HG03045 (cell line): ENCODE measurements at regions not wholly inside any gene's neighbourhood (a gene's known extent, or its start where the extent isn't known, plus 50 kb on each side); places are given as distances from the start of the nearest gene placed in this dataset.
"Not testable (repeated sequence)": the region's sequence is repeated elsewhere in the genome, so short reads cannot be mapped to it uniquely, and the experiment has no call there.

ENCODE experiments used
- ATAC-seq: cut with Tn5 transposase; IDR thresholded peaks from one replicate; pipeline ENCODE4 v1.9.1; 2021; ENCODE audit warnings: mild to moderate bottlenecking, moderate library complexity; ENCODE audit not compliant: unreplicated experiment

DNA sequence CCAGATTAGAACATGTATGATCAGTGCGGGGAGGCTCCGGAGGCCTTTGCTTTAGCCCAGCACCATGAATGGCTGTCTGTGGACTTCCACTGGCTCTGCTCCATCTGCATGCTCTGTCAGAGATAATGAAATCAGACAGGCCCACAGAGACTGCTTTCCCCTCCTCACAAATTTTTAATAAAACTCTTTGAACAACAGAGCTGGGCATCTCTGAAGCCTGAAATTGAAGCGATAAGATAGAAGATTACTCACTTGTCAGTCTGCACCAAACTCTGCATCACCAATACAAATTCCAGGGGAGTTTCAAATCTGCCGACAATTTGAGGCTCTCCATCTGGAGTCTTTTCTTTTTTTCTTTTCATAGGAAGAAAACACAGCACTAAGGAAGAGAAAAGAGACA is 110.0 kb downstream of the DYRK2 start:
- no peak for ATAC-seq

- no peak for ATAC-seq
Observed at GRCh38 chr12:67759829-67760228, 111.3 kb downstream of the DYRK2 start.

DNA sequence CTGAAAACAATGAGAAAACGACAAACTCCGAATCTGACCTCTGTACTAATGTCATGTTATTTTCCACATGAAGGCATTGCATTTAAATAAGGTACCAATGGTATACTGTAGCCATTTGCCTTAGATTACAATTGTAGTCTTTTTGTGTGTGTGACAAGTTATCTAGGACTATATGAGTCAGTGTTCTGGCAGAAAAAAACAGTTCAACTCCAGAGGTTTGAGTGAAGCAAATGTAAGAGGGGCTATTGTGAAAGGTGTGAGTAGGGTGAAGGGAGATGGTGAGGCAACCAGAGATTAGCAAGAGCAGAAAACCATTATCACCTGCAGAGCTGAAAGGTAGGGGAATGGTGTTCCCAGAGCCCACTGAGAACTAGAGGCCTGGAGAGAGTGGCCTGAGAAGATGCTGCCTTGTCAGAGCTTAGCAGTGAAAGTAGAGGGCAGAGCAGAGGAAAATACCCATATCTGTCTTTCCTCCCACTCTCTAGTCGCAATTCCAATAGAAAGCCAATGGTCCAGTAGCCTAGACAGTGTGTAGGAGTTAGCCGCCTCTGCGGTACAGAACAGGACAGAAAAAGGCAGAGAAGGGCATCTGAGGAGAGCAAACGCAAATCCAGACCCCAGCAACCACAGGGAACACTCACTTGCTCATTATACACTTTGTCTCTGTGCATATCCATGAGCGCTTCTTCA is 112.2 kb downstream of the DYRK2 start:
- no peak for ATAC-seq

GRCh38 chr12:67761566-67761965 is 113.0 kb downstream of the DYRK2 start:
- no peak for ATAC-seq

GRCh38 chr12:67764055-67764454 is 115.5 kb downstream of the DYRK2 start:
- no peak for ATAC-seq

DNA sequence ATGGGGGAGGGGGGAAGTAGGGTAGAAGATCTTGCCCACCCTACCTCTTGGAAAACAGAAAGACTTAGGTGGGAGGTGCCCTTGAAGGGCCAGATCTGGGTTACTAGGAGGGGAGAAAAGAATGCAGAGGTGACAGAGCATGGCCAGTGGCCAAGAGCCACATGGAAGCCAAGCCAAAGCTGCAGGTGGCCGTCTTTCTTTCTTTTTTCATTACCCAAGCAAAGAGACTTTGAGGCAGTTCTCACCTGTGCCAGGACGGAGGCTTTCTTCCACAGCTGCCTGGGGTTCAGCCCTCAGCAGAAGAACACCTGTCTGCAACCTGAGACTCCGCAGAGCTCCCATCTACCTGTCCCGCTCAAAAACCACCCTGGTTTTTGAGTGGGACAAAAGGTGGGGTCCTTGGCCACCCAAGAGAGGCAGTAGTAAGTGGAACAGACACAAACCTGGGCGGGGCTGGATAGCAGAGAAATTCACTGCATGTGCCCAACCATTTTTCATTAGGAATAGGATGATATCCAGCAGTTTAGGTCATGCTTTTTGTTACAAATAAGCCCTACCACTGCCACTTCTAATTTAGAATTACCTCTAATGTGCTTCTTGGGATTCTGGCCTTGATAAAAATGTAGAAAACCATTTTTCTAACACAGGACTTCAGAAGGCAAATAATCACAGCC is 116.5 kb downstream of the DYRK2 start:
- ATAC-seq, result no peak

DNA sequence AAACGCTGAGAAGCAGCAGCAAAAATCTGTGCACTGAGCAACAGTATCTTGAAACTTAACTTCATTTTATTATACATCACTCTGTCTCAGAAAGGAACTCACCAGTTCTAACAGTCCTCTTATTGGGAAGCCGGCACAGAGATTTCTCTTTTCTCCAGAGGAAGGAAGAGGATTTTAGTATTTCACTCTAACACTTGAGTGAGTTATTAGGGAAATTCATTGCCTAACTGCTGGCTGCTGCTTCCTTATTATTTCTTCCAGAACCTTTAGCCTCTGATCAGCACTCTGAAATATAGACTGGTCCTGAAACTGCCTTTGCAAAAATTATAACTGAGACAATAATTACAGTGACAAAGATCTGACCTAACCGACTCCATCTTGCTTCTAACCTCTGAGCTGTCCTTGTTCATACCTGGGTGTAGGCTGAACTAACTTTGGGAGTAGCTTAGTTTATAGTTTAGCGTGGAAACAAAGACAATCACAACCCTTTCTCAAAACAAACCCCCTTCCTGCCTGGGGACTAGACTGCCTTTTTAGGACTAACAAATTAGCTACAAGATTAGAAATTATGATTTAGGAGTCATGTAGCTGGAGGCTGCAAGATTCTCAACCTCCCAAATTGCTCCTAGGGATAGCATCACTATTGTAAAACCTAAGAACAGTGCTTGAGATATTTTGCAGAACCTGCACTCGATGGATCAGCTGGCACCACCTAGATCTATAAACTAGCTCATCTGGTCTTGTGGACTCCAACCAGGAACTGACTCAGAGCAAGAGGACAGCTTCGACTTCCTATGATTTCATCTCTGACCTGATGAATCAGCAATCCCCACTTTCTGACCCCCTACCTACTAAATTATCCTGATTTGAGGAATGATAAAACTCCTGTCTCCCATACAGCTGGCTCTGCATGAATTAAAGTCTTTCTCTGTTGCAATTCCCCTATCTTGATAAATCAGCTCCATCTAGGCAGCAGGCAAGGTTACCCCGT is 117.5 kb downstream of the DYRK2 start:
- ATAC-seq, result no peak

DNA sequence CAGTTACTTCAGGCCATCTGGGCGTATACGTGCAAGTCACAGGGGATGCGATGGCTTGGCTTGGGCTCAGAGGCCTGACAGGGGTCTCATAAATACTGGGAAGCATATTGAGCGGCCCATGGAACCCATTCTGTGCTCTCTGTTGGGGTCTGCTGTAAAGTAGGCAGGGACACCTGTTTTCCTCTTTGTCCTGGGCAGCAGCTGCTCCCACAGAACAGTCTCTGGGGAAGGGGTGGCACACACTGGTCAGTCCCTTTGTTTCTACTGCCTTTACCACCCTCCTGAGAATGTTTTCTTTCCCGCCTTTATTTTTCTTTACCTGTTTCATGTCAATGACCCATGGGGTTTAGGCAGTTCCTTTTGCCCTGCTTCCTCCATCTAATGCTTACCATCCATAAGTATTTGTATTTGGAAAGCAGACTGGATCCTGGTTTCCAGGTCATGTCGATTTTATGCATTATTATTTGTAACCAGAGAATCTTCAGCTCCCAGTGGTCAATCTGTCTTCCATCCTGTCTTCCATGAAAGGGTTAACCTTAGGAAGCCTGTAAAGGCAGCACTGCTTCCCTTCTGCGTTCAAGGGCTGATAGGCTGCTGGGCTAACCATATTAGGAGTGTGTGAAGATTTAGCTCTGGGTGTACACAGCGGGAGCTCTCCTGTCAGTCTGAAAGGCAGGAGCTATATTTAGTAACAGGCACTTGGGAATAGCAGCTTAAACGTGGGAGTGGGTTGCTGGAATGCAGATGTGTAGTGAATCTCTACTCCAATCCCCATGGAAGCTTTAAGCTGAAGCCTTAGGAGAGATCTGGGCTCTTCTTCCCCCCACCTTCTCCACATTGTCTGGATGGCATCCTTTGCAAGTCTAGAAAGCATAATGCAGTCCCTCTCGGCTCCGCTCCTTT is 124.0 kb downstream of the DYRK2 start:
- no peak for ATAC-seq

GRCh38 chr12:67773896-67774295 is 125.4 kb downstream of the DYRK2 start:
- ATAC-seq, result no peak

GRCh38 chr12:67774983-67775587 is 126.5 kb downstream of the DYRK2 start:
- no peak for ATAC-seq

DNA sequence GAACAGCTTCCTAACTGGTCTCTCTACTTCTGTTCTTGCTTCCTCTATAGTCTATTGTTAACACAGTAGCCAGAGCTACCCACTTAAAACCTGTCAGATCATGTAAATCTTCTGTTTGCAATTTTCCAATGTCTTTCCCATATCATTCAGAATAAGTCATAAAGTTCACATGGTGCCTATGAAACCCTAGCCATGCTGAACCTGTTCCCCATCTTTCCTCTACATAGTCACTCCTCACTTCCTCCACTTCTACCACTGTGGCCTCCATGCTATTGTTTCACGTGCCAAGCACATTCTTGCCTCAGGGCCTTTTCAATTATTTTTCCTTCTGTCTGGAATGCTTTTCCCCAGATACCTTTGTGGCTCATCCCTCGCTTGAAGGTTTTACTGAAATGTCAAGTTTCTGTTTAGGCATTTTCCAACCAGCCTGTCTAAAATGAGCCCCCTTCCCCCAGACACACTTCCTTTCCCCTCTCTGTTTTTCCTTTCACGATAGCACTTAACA is 132.1 kb downstream of the DYRK2 start:
- ATAC-seq, result no peak

DNA sequence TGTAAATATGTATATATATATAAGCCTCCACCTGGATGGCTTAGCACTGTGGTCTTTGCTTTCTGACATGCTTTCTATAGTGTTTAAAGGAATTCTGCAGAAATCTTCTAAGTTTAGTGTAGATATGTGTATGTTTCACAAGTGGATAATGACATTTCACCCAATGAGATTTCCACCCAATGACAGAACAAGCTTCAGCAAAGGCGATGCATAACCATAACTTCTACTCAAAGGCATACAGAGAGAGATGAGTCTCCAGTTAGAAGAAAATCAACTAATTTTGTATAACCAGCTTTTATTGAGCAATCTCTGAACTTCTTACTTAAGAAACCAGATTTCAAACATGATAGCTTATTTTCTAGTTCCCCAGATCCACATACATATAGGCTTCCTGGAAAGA is 134.0 kb downstream of the DYRK2 start:
- ATAC-seq, result no peak

DNA sequence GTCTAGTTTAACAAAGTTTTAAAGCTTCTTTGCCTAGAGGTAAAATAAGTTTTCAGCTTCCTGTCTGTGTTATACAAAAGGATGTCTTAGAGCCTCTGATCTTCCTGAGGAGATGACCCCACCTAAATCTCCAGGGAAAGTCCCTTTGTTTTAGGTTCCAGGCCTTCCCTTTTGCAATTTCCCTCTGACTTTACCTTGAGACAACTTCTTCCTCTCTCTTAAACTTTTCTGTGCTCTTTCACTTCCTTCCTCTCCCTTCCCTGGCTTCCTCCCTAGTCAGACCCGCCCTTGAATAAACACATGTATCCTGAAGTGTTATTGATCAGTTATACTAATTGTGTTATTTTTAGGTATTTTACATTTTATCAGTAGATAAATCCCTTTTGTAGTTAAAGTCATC is 134.8 kb downstream of the DYRK2 start:
- ATAC-seq, result no peak

DNA sequence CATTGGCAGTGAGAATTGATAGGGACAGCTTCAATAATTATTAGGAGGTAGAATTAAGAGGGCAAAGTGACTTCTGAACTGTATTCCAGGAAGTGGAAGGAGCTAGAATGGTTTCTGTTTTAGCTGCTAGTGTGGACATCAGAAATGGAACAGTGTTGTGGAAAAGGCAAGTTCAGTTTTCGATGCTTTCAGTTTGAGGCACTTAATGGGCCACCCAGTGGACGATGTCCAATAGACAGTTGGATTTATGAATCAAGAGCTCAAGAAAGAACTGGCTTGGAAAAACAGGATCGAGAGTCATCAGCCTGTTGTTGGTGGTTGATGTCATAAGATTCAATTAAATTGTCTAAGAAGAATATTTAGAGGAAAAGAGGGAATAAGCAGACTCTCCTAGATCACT is 136.3 kb downstream of the DYRK2 start:
- no peak for ATAC-seq

DNA sequence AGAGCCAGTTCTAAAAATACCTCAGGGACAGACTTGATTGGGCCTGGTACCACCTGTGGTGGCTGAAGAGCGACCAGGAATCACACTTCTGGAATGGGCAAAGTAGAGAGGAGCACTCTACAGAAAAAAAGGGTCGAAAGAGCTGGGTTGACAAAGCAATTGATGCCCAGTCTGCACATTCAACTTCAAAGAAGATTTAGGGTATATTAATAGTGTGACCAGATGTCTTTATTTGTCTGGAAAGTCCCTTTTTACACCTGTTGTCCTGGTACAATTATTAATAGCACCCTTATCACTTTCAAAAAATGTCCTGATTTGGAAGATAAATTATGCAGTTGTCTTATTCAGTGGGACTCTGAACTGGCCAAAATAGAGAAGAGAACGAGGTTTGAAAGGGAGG is 137.5 kb downstream of the DYRK2 start:
- no peak for ATAC-seq

DNA sequence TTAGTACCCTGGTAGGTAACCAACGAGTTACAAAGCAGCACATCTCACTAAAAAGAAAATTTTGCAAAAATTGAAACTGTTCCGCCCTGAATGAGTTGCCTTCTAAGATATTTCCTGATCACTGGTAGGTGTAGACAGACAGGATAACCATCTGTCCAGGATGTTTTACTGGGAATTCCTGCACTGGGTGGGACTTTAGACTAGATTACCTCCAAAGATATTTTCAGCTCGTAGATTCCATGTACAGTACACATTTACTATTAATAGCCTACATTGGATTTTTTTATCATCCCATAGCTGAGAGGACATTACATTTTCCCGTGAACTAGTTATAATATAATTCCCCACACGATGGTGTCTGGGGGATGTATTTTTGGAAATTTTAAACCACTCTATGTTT is 139.6 kb downstream of the DYRK2 start:
- no peak for ATAC-seq

DNA sequence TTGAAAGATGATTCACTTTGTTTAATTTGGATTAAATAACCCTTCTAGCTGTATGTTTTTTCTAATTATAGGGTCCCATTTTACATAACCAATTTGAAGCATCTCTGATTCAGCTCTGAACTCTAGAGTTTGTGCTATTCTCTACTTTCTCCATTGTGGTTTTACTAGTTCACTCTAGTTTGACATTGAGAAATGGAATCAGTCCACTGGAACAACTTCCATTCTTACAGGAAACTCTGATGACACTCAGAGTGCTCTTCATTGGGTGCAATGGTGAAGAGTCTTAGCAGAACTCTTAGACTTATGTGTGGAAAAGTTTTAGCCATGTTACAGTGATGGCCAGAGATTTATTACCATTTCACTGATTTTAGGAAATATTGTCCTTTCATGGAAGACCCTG is 140.7 kb downstream of the DYRK2 start:
- ATAC-seq, result no peak

- no peak for ATAC-seq
Observed at GRCh38 chr12:67790660-67791059, 142.1 kb downstream of the DYRK2 start.

- not testable (repeated sequence) for ATAC-seq
Observed at GRCh38 chr12:67791362-67791761, 142.8 kb downstream of the DYRK2 start.

DNA sequence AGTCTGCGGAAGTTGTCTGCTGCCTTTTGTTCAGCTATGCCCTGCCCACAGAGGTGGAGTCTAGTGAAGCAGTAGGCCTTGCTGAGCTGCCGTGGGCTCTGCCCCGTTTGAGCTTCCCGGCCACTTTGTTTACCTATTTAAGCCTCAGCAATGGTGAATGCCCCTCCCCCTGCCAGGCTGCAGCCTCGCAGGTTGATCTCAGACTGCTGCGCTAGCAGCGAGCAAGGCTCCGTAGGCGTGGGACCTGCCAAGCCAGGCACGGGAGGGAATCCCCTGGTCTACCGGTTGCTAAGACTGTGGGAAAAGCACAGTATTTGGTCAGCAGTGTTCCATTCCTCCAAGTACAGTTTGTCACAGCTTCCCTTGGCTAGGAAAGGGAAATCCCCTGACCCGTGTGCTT is 143.6 kb downstream of the DYRK2 start:
- ATAC-seq, result no peak
